SK-N-SH treated with all-trans-retinoic acid at 6 μM for 48 hours (cell line): ENCODE measurements at regions not wholly inside any gene's neighbourhood (a gene's known extent, or its start where the extent isn't known, plus 50 kb on each side); places are given as distances from the start of the nearest gene placed in this dataset.

Experiments
- ATAC-seq: fragments of 200-7000 bp; cut with Tn5 transposase; 3 replicates; pipeline ENCODE4 v1.9.1; 2020; ENCODE audit warnings: mild to moderate bottlenecking, moderate library complexity
- ARNTL ChIP-seq: fragments of 450-650 bp; formaldehyde crosslinking; IDR thresholded peaks from 2 replicates; pipeline ENCODE4 v1.5.0; 2020; ENCODE audit warnings: low read depth, mild to moderate bottlenecking, moderate library complexity, borderline replicate concordance
- BACH2 ChIP-seq: fragments of 250-450 bp; sonication (Bioruptor Pico); IDR thresholded peaks from 2 replicates; pipeline ENCODE4 v1.9.0; 2021; ENCODE audit warnings: mild to moderate bottlenecking, borderline replicate concordance
- CREB5 ChIP-seq: fragments of 250-450 bp; sonication (Bioruptor Pico); IDR thresholded peaks from 2 replicates; pipeline ENCODE4 v1.5.1; 2020; ENCODE audit warnings: low read depth, mild to moderate bottlenecking, moderate library complexity
- CSDC2 ChIP-seq: fragments of 250-450 bp; sonication (Bioruptor Pico); IDR thresholded peaks from 2 replicates; pipeline ENCODE4 v1.5.0; 2020; ENCODE audit warnings: mild to moderate bottlenecking, moderate library complexity
- CSRNP3 ChIP-seq: fragments of 250-450 bp; sonication (Bioruptor Pico); IDR thresholded peaks from 2 replicates; pipeline ENCODE4 v1.5.1; 2021; ENCODE audit warnings: mild to moderate bottlenecking, moderate library complexity
- ESRRG ChIP-seq: fragments of 250-450 bp; sonication (Bioruptor Pico); IDR thresholded peaks from 2 replicates; pipeline ENCODE4 v1.6.1; 2021; ENCODE audit warnings: mild to moderate bottlenecking
- GLIS3 ChIP-seq: fragments of 250-450 bp; sonication (Bioruptor Pico); IDR thresholded peaks from 2 replicates; pipeline ENCODE4 v1.5.0; 2020; ENCODE audit warnings: mild to moderate bottlenecking, moderate library complexity
- ISL1 ChIP-seq: fragments of 250-450 bp; sonication (Bioruptor Pico); IDR thresholded peaks from 2 replicates; pipeline ENCODE4 v2.1.2; 2022; ENCODE audit warnings: mild to moderate bottlenecking, moderate library complexity
- OSR1 ChIP-seq: fragments of 250-450 bp; sonication (Bioruptor Pico); IDR thresholded peaks from 2 replicates; pipeline ENCODE4 v1.8.0; 2022; ENCODE audit warnings: moderate library complexity, mild to moderate bottlenecking, inconsistent platforms
- POU6F1 ChIP-seq: fragments of 250-450 bp; sonication (Bioruptor Pico); IDR thresholded peaks from 2 replicates; pipeline ENCODE4 v1.8.0; 2021; ENCODE audit warnings: low read depth, mild to moderate bottlenecking, moderate library complexity, borderline replicate concordance
- RARB ChIP-seq: fragments of 250-450 bp; sonication (Bioruptor Pico); IDR thresholded peaks from 2 replicates; pipeline ENCODE4 v1.8.0; 2021; ENCODE audit warnings: mild to moderate bottlenecking, moderate library complexity
- SNAI2 ChIP-seq: fragments of 250-450 bp; sonication (Bioruptor Pico); IDR thresholded peaks from 2 replicates; pipeline ENCODE4 v1.5.0; 2020; ENCODE audit warnings: mild to moderate bottlenecking, moderate library complexity
- TCF4 ChIP-seq: fragments of 250-450 bp; sonication (Bioruptor Pico); IDR thresholded peaks from 2 replicates; pipeline ENCODE4 v1.8.0; 2021; ENCODE audit warnings: mild to moderate bottlenecking, moderate library complexity, borderline replicate concordance
- TSHZ2 ChIP-seq: fragments of 250-450 bp; sonication (Bioruptor Pico); IDR thresholded peaks from 2 replicates; pipeline ENCODE4 v1.5.0; 2020; ENCODE audit warnings: mild to moderate bottlenecking, moderate library complexity
- ZC3H10 ChIP-seq: fragments of 250-450 bp; sonication (Bioruptor Pico); IDR thresholded peaks from 2 replicates; pipeline ENCODE4 v1.5.1; 2021; ENCODE audit warnings: mild to moderate bottlenecking, moderate library complexity
- ZFP3 ChIP-seq: fragments of 250-450 bp; sonication (Bioruptor Pico); IDR thresholded peaks from 2 replicates; pipeline ENCODE4 v1.5.0; 2020; ENCODE audit warnings: mild to moderate bottlenecking, moderate library complexity
- ZFP30 ChIP-seq: fragments of 450-650 bp; formaldehyde crosslinking; IDR thresholded peaks from 2 replicates; pipeline ENCODE4 v1.5.0; 2022; ENCODE audit warnings: mild to moderate bottlenecking, moderate library complexity
- ZNF565 ChIP-seq: fragments of 450-650 bp; formaldehyde crosslinking; conservative IDR thresholded peaks from 2 replicates; pipeline ENCODE4 v1.5.0; 2020; ENCODE audit warnings: low read depth, mild to moderate bottlenecking, moderate library complexity
- ZNF70 ChIP-seq: fragments of 450-650 bp; formaldehyde crosslinking; IDR thresholded peaks from 2 replicates; pipeline ENCODE4 v1.5.0; 2020; ENCODE audit warnings: mild to moderate bottlenecking, moderate library complexity
- ZNF8 ChIP-seq: fragments of 450-650 bp; formaldehyde crosslinking; IDR thresholded peaks from 2 replicates; pipeline ENCODE4 v1.5.0; 2020; ENCODE audit warnings: mild to moderate bottlenecking, moderate library complexity

- ATAC-seq: no peak
- no peak for TF ChIP-seq ESRRG
- TF ChIP-seq ZNF8 (CRISPR knock-in tag): no peak
- no peak for TF ChIP-seq TCF4 (CRISPR knock-in tag)
- no peak for TF ChIP-seq OSR1
- no peak for TF ChIP-seq ZNF565 (CRISPR knock-in tag)
- no peak for TF ChIP-seq GLIS3
- TF ChIP-seq, all 23 proteins: peak for 0
Measured at GRCh38 chr12:47346251-47347019, 266.7 kb upstream of the AMIGO2 start.

- TF ChIP-seq ISL1 (no peak), CSDC2 (CRISPR knock-in tag) (no peak), ARNTL (CRISPR knock-in tag) (no peak), SNAI2 (CRISPR knock-in tag) (no peak), ESRRG (no peak), POU6F1 (no peak), BACH2 (CRISPR knock-in tag) (no peak), TCF4 (CRISPR knock-in tag) (no peak), ZFP30 (CRISPR knock-in tag) (no peak), CSRNP3 (CRISPR knock-in tag) (no peak), TSHZ2 (CRISPR knock-in tag) (no peak), CREB5 (CRISPR knock-in tag) (no peak), RARB (CRISPR knock-in tag) (no peak), ZC3H10 (CRISPR knock-in tag) (no peak)
- ATAC-seq: no peak
Measured at GRCh38 chr12:47343684-47344567, 264.2 kb upstream of the AMIGO2 start.

GRCh38 chr12:47340411-47341015 lies 260.8 kb upstream of the AMIGO2 start:
- no peak for ATAC-seq
- TF ChIP-seq ZNF8 (CRISPR knock-in tag) (no peak), POU6F1 (no peak), SNAI2 (CRISPR knock-in tag) (no peak), ZC3H10 (CRISPR knock-in tag) (no peak), GLIS3 (no peak), CREB5 (CRISPR knock-in tag) (no peak), ZFP3 (CRISPR knock-in tag) (no peak), BACH2 (CRISPR knock-in tag) (no peak), TSHZ2 (CRISPR knock-in tag) (no peak), ZNF70 (CRISPR knock-in tag) (no peak), OSR1 (no peak), TCF4 (CRISPR knock-in tag) (no peak)
